Stomach (tissue), 8 donors: ENCODE measurements at regions not wholly inside any gene's neighbourhood (a gene's known extent, or its start where the extent isn't known, plus 50 kb on each side); places are given as distances from the start of the nearest gene placed in this dataset.

Experiments
- DNase-seq, 2 donors: peaks; one replicate each; pipeline versions ENCODE4 v3.0.0 to v3.0.0-alpha.2; 2013 to 2019
- H3K27ac ChIP-seq, 5 donors: fragments of 200-600 bp in 4 of 5; sonication (generic) in 4 of 5; one replicate each; pipeline ENCODE4 v1.5.1; 2013 to 2019; ENCODE audit warnings: mild to moderate bottlenecking in 1 of 5, moderate library complexity in 1 of 5
- H3K27me3 ChIP-seq, 3 donors: fragments of 200-600 bp; sonication (generic); one replicate each; pipeline ENCODE4 v1.5.1; 2017 to 2019; ENCODE audit warnings: mixed run types in 1 of 3
- H3K36me3 ChIP-seq, 4 donors: fragments of 200-600 bp; sonication (generic); 1 replicate in 3 of 4; 2 replicates in 1 of 4; pipeline ENCODE4 v1.5.1; 2016 to 2019
- H3K4me1 ChIP-seq, 4 donors: fragments of 200-600 bp; sonication (generic); one replicate each; pipeline ENCODE4 v1.5.1; 2016 to 2019
- H3K4me3 ChIP-seq, 4 donors: fragments of 200-600 bp; sonication (generic) in 3 of 4; one replicate each; pipeline ENCODE4 v1.5.1; 2016 to 2019; ENCODE audit warnings: mild to moderate bottlenecking in 1 of 4
- H3K9me3 ChIP-seq, 4 donors: fragments of 200-600 bp; sonication (generic); one replicate each; pipeline ENCODE4 v1.5.1; 2016 to 2019
- CTCF ChIP-seq, 7 experiments: fragments of 450-650 bp in 4 of 7; fragments of 200-600 bp in 3 of 7; sonication (generic) in 3 of 7; IDR thresholded peaks; one replicate each; pipeline ENCODE4 v1.5.1; 2016 to 2019; ENCODE audit warnings: antibody characterized with exemption in 7 of 7, control low read depth in 2 of 7, mild to moderate bottlenecking in 1 of 7
- EP300 ChIP-seq: sonication (generic); formaldehyde crosslinking; IDR thresholded peaks from one replicate; pipeline ENCODE4 v1.6.1; 2017; ENCODE audit warnings: antibody characterized with exemption
- POLR2A ChIP-seq, 4 donors: fragments of 450-650 bp; IDR thresholded peaks; one replicate each; pipeline ENCODE4 v1.6.1; 2016; ENCODE audit warnings: antibody characterized with exemption in 4 of 4, control low read depth in 2 of 4, mild to moderate bottlenecking in 1 of 4, moderate library complexity in 1 of 4
- POLR2AphosphoS5 ChIP-seq, 3 donors: sonication (generic); formaldehyde crosslinking; IDR thresholded peaks; one replicate each; pipeline ENCODE4 v1.6.1; 2016; ENCODE audit warnings: antibody characterized with exemption in 3 of 3
- WGBS, 5 donors: extraction: QIAGEN DNeasy Blood & Tissue Kit in 3 of 5; methylation state at CpG; one replicate each; pipeline versions ENCODE4 v1.1.5 to v1.1.7; 2013 to 2018; 5-methylcytosine and 5-hydroxymethylcytosine counted together
- intact Hi-C: fragments of 100-400 bp; cut with DNase I; formaldehyde crosslinking; loops from one replicate; pipeline ENCODE4 v1.15.1; 2023; ENCODE audit warnings: low total_unique reads
- donor health status: healthy with polysubstance abuse.
- donor health status: Bipolar disorder and iron deficiency.
- donor health status: healthy.

GRCh38 chr10:30759423-30759822 lies 129.9 kb upstream of the LYZL2 start:
- Histone ChIP-seq H3K27ac (peak overlapping the region in 2 of 5 donors; percentile 17 to 50), H3K4me1 (peaks cover 0 to 8% (median 2%) of the 10 kb centered on the region in 4 donors), H3K9me3 (peaks cover 0 to 5% (median 2%) of the 10 kb centered on the region in 4 donors), H3K27me3 (no peaks in the 10 kb centered on the region), H3K4me3 (no peak overlapping the region), H3K36me3 (no peaks in the 10 kb centered on the region)
- 61 to 74% (median 66%) methylated on average over 3 of the region's 3 CpGs for WGBS, 5 donors
- intact Hi-C loops = no loop called here
- TF ChIP-seq POLR2AphosphoS5 (IDR thresholded peaks at IDR 0.05) = no peak
- no peak for TF ChIP-seq CTCF (IDR thresholded peaks at IDR 0.05)
- no peak for TF ChIP-seq EP300
- no peak for TF ChIP-seq POLR2A (IDR thresholded peaks at IDR 0.05)
- no peak for DNase-seq

- no peak for DNase-seq
- H3K4me3 ChIP-seq = no peak overlapping the region
- 52 to 75% (median 61%) methylated on average over 1 of the region's 1 CpG for WGBS, 5 donors
- no peaks in the 10 kb centered on the region for H3K36me3 ChIP-seq
- no peak for TF ChIP-seq CTCF (IDR thresholded peaks at IDR 0.05)
- no peak for TF ChIP-seq POLR2AphosphoS5 (IDR thresholded peaks at IDR 0.05)
- TF ChIP-seq EP300 = no peak
- no peak for TF ChIP-seq POLR2A (IDR thresholded peaks at IDR 0.05)
- H3K4me1 ChIP-seq = peaks cover 0 to 9% (median 2%) of the 10 kb centered on the region in 4 donors
- intact Hi-C loops = no loop called here
- peak overlapping the region in 2 of 5 donors; percentile 17 to 50 for H3K27ac ChIP-seq
- H3K9me3 ChIP-seq = peaks cover 0 to 5% (median 2%) of the 10 kb centered on the region in 4 donors
- no peaks in the 10 kb centered on the region for H3K27me3 ChIP-seq
These were observed 128.8 kb upstream of the LYZL2 start for GRCh38 chr10:30758338-30758737.

GRCh38 chr10:30756896-30757295 lies 127.3 kb upstream of the LYZL2 start:
- WGBS, 5 donors = 89 to 95% (median 93%) methylated on average over 3 of the region's 3 CpGs

GRCh38 chr10:30756151-30756550 lies 126.6 kb upstream of the LYZL2 start:
- Histone ChIP-seq H3K36me3 (no peaks in the 10 kb centered on the region), H3K4me3 (no peak overlapping the region), H3K27me3 (no peaks in the 10 kb centered on the region), H3K4me1 (peaks cover 0 to 26% (median 10%) of the 10 kb centered on the region in 4 donors), H3K9me3 (peaks cover 0 to 1% (median under 1%) of the 10 kb centered on the region in 4 donors), H3K27ac (peak overlapping the region in 1 of 5 donors; percentile 65)
- no peak for DNase-seq
- TF ChIP-seq EP300 (no peak), POLR2AphosphoS5 (IDR thresholded peaks at IDR 0.05) (no peak), CTCF (IDR thresholded peaks at IDR 0.05) (no peak), POLR2A (IDR thresholded peaks at IDR 0.05) (no peak)
- intact Hi-C loops = no loop called here
- 70 to 94% (median 93%) methylated on average over 2 of the region's 2 CpGs for WGBS, 5 donors

More at GRCh38 chr10:30756896-30757295, 127.3 kb upstream of the LYZL2 start:
- no peak for DNase-seq
- H3K27ac ChIP-seq = no peak overlapping the region
- H3K9me3 ChIP-seq = peaks cover 0 to 5% (median 2%) of the 10 kb centered on the region in 4 donors
- H3K27me3 ChIP-seq = no peaks in the 10 kb centered on the region
- no peaks in the 10 kb centered on the region for H3K36me3 ChIP-seq
- no peak overlapping the region for H3K4me3 ChIP-seq
- TF ChIP-seq POLR2A (IDR thresholded peaks at IDR 0.05) (no peak), CTCF (IDR thresholded peaks at IDR 0.05) (no peak), EP300 (no peak), POLR2AphosphoS5 (IDR thresholded peaks at IDR 0.05) (no peak)
- intact Hi-C loops = no loop called here
- H3K4me1 ChIP-seq = peaks cover 0 to 23% (median 8%) of the 10 kb centered on the region in 4 donors
